H9 (cell line): ENCODE measurements at regions not wholly inside any gene's neighbourhood (a gene's known extent, or its start where the extent isn't known, plus 50 kb on each side); places are given as distances from the start of the nearest gene placed in this dataset.

Experiments used
- DNase-seq: peaks from one replicate; pipeline ENCODE4 v3.0.0-alpha.2; 2017
- H2AFZ ChIP-seq: one replicate; pipeline ENCODE4 v1.6.1; 2013; ENCODE audit warnings: mild to moderate bottlenecking, low read length, control low read depth, moderate library complexity
- H2AK5ac ChIP-seq: 2 replicates; pipeline ENCODE4 v1.6.1; 2013; ENCODE audit warnings: low read length, control low read depth, mixed read lengths; ENCODE audit not compliant: insufficient read length
- H2BK120ac ChIP-seq: one replicate; pipeline ENCODE4 v1.6.1; 2013; ENCODE audit warnings: low read depth, mild to moderate bottlenecking, low read length, control low read depth, inconsistent platforms; ENCODE audit not compliant: poor library complexity, severe bottlenecking
- H2BK12ac ChIP-seq: 2 replicates; pipeline ENCODE4 v1.6.1; 2013; ENCODE audit warnings: low read length, control low read depth, mixed read lengths, low read depth; ENCODE audit not compliant: insufficient read length
- H2BK15ac ChIP-seq: 2 replicates; pipeline ENCODE4 v1.6.1; 2013; ENCODE audit warnings: low read depth, low read length, control low read depth
- H2BK20ac ChIP-seq: one replicate; pipeline ENCODE4 v1.6.1; 2013; ENCODE audit warnings: low read depth, mild to moderate bottlenecking, low read length, control low read depth, inconsistent platforms; ENCODE audit not compliant: poor library complexity, severe bottlenecking
- H2BK5ac ChIP-seq: 2 replicates; pipeline ENCODE4 v1.6.1; 2013; ENCODE audit warnings: low read length, control low read depth, mixed read lengths; ENCODE audit not compliant: insufficient read length
- H3K14ac ChIP-seq: 2 replicates; pipeline ENCODE4 v1.6.1; 2013; ENCODE audit warnings: low read length, control low read depth; ENCODE audit not compliant: insufficient read depth
- H3K18ac ChIP-seq: 2 replicates; pipeline ENCODE4 v1.6.1; 2013; ENCODE audit warnings: low read depth, mild to moderate bottlenecking, mixed read lengths, low read length, control low read depth; ENCODE audit not compliant: insufficient read length
- H3K23ac ChIP-seq: 2 replicates; pipeline ENCODE4 v1.6.1; 2013; ENCODE audit warnings: low read length, control low read depth, mixed read lengths, low read depth; ENCODE audit not compliant: insufficient read length
- H3K23me2 ChIP-seq: 2 replicates; pipeline ENCODE4 v1.6.1; 2013; ENCODE audit warnings: low read depth, mild to moderate bottlenecking, mixed read lengths, low read length, control low read depth; ENCODE audit not compliant: insufficient read length, poor library complexity, severe bottlenecking
- H3K27ac ChIP-seq: 2 replicates; pipeline ENCODE4 v1.5.1; 2013; ENCODE audit warnings: low read length, control low read depth, mixed read lengths, low read depth; ENCODE audit not compliant: insufficient read length
- H3K27me3 ChIP-seq: 2 replicates; pipeline ENCODE4 v1.6.1; 2013; ENCODE audit warnings: low read length, control low read depth, inconsistent platforms; ENCODE audit not compliant: insufficient read depth
- H3K4ac ChIP-seq: 2 replicates; pipeline ENCODE4 v1.6.1; 2013; ENCODE audit warnings: low read depth, mild to moderate bottlenecking, control low read depth, inconsistent platforms, low read length, moderate library complexity
- H3K4me1 ChIP-seq: 2 replicates; pipeline ENCODE4 v1.6.1; 2013; ENCODE audit warnings: low read length, control low read depth, inconsistent platforms; ENCODE audit not compliant: insufficient read depth
- H3K4me2 ChIP-seq: 2 replicates; pipeline ENCODE4 v1.6.1; 2013; ENCODE audit warnings: low read length, control low read depth, mixed read lengths; ENCODE audit not compliant: insufficient read length, insufficient read depth
- H3K56ac ChIP-seq: 2 replicates; pipeline ENCODE4 v1.6.1; 2013; ENCODE audit warnings: low read depth, mild to moderate bottlenecking, mixed read lengths, low read length, control low read depth; ENCODE audit not compliant: insufficient read length
- H3K79me1 ChIP-seq: 2 replicates; pipeline ENCODE4 v1.6.1; 2013; ENCODE audit warnings: low read depth, mild to moderate bottlenecking, moderate library complexity, low read length, control low read depth, inconsistent platforms; ENCODE audit not compliant: insufficient read depth, poor library complexity, severe bottlenecking
- H3K79me2 ChIP-seq: 2 replicates; pipeline ENCODE4 v1.6.1; 2013; ENCODE audit warnings: low read length, control low read depth, inconsistent platforms; ENCODE audit not compliant: insufficient read depth
- H3K9ac ChIP-seq: 2 replicates; pipeline ENCODE4 v1.6.1; 2013; ENCODE audit warnings: low read length, control low read depth, mixed read lengths; ENCODE audit not compliant: insufficient read length; ENCODE audit errors: extremely low read depth
- H3K9me3 ChIP-seq: one replicate; pipeline ENCODE4 v1.6.1; 2013; ENCODE audit warnings: low read depth, low read length, inconsistent platforms; ENCODE audit not compliant: control insufficient read depth
- H3T11ph ChIP-seq: one replicate; pipeline ENCODE4 v1.6.1; 2013; ENCODE audit warnings: mild to moderate bottlenecking, low read length, control low read depth, inconsistent platforms
- H4K20me1 ChIP-seq: one replicate; pipeline ENCODE4 v1.6.1; 2013; ENCODE audit not compliant: control insufficient read depth, insufficient read length, insufficient read depth
- H4K5ac ChIP-seq: 2 replicates; pipeline ENCODE4 v1.6.1; 2013; ENCODE audit warnings: low read depth, mild to moderate bottlenecking, mixed read lengths, low read length, control low read depth; ENCODE audit not compliant: insufficient read length
- H4K8ac ChIP-seq: replicated peaks from 2 replicates; pipeline ENCODE4 v1.6.1; 2013; ENCODE audit warnings: low read length, control low read depth, mixed read lengths, low read depth; ENCODE audit not compliant: insufficient read length
- H4K91ac ChIP-seq: 2 replicates; pipeline ENCODE4 v1.6.1; 2013; ENCODE audit warnings: low read depth, mild to moderate bottlenecking, moderate library complexity, mixed read lengths, low read length, control low read depth; ENCODE audit not compliant: insufficient read length
- H3K27ac Mint-ChIP-seq, 3 experiments: 2 replicates in 2 of 3; 3 replicates in 1 of 3; pipeline ENCODE4 v1.8.0; 2020 to 2021; ENCODE audit warnings: mixed read lengths in 3 of 3, mild to moderate bottlenecking in 1 of 3, moderate library complexity in 1 of 3
- H3K27me3 Mint-ChIP-seq: 2 replicates; pipeline ENCODE4 v1.8.0; 2021; ENCODE audit warnings: low read depth, mild to moderate bottlenecking, moderate library complexity, mixed read lengths
- H3K36me3 Mint-ChIP-seq, 3 experiments: 2 replicates in 2 of 3; 3 replicates in 1 of 3; pipeline ENCODE4 v1.8.0; 2020 to 2021; ENCODE audit warnings: low read depth in 3 of 3, mixed read lengths in 3 of 3; ENCODE audit not compliant: insufficient read depth in 1 of 3
- H3K4me1 Mint-ChIP-seq, 2 experiments: 2 replicates each; pipeline ENCODE4 v1.8.0; 2020; ENCODE audit warnings: mixed read lengths in 2 of 2
- H3K4me3 Mint-ChIP-seq, 2 experiments: 2 replicates in 1 of 2; 3 replicates in 1 of 2; pipeline ENCODE4 v1.8.0; 2020 to 2021; ENCODE audit warnings: mild to moderate bottlenecking in 2 of 2, mixed read lengths in 2 of 2, moderate library complexity in 1 of 2
- H3K9me3 Mint-ChIP-seq, 2 experiments: 2 replicates in 1 of 2; 3 replicates in 1 of 2; pipeline ENCODE4 v1.8.0; 2020; ENCODE audit warnings: mild to moderate bottlenecking in 2 of 2, mixed read lengths in 2 of 2, moderate library complexity in 1 of 2
- WGBS: extraction: QIAGEN DNeasy Blood & Tissue Kit; methylation state at CpG from one replicate; pipeline ENCODE4 v1.1.7; 2013; ENCODE audit warnings: missing lambda C conversion rate, low lambda C conversion rate, mixed read lengths; ENCODE audit not compliant: insufficient read length; ENCODE audit errors: extremely low coverage; 5-methylcytosine and 5-hydroxymethylcytosine counted together
- TF ChIP-seq, protein P1 (sequence below): fragments of 200-600 bp; sonication (generic); conservative IDR thresholded peaks from 3 replicates; pipeline ENCODE4 v1.8.0; 2021; ENCODE audit warnings: antibody characterized with exemption, mild to moderate bottlenecking

DNA sequence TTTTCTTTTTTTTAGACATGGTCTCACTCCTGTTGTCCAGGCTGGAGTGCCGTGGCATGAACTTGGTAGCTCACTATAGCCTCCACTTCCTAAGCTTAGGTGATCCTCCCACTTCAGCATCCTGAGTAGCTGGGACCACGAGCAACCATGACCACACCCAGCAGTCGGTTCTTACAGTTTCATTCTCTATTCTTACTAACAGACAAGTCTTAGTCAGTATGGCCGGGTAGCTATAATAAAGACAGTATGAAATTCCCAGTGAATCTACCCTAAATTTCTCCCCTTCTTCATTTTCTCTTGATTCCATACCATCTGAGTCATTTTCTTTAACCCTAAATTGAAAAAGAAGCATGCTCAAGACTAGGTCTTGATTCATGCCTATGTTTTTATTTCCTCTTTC is 775.3 kb upstream of the NRXN1 start:
- no peak for DNase-seq
- no peak overlapping the region for H3K27ac Mint-ChIP-seq
- WGBS = no CpG with 5 or more reads among the region's 4 CpGs

More for the DNA sequence above, 775.3 kb upstream of the NRXN1 start:
- Histone ChIP-seq H3K23me2 (no peaks in the 10 kb centered on the region), H2BK5ac (no peak overlapping the region), H4K20me1 (no peaks in the 10 kb centered on the region), H3K27ac (no peak overlapping the region), H3K4ac (no peak overlapping the region), H3K14ac (no peak overlapping the region), H4K91ac (no peak overlapping the region), H3K18ac (no peak overlapping the region), H3K9ac (no peak overlapping the region), H2AFZ (no peak overlapping the region), H2BK12ac (no peak overlapping the region), H3K79me1 (no peaks in the 10 kb centered on the region), H3K79me2 (no peaks in the 10 kb centered on the region), H3K23ac (no peak overlapping the region), H2BK15ac (no peak overlapping the region), H3K27me3 (no peaks in the 10 kb centered on the region), H3K56ac (no peak overlapping the region), H3K4me2 (no peak overlapping the region), H2BK20ac (no peak overlapping the region), H3K9me3 (no peaks in the 10 kb centered on the region), H4K8ac (no peak overlapping the region), H4K5ac (no peak overlapping the region), H2AK5ac (no peak overlapping the region), H2BK120ac (no peak overlapping the region), H3K4me1 (no peaks in the 10 kb centered on the region), H3T11ph (no peak overlapping the region)
- Mint-ChIP-seq H3K4me1 (no peaks in the 10 kb centered on the region), H3K9me3 (peaks cover 0 to 3% of the 10 kb centered on the region in 2 experiments; a peak in 3 of 5 replicates), H3K36me3 (no peaks in the 10 kb centered on the region), H3K27me3 (no peaks in the 10 kb centered on the region), H3K4me3 (no peak overlapping the region)
- TF ChIP-seq, protein P1, sequence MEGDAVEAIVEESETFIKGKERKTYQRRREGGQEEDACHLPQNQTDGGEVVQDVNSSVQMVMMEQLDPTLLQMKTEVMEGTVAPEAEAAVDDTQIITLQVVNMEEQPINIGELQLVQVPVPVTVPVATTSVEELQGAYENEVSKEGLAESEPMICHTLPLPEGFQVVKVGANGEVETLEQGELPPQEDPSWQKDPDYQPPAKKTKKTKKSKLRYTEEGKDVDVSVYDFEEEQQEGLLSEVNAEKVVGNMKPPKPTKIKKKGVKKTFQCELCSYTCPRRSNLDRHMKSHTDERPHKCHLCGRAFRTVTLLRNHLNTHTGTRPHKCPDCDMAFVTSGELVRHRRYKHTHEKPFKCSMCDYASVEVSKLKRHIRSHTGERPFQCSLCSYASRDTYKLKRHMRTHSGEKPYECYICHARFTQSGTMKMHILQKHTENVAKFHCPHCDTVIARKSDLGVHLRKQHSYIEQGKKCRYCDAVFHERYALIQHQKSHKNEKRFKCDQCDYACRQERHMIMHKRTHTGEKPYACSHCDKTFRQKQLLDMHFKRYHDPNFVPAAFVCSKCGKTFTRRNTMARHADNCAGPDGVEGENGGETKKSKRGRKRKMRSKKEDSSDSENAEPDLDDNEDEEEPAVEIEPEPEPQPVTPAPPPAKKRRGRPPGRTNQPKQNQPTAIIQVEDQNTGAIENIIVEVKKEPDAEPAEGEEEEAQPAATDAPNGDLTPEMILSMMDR = no peak
